ENCODE measurements at regions not wholly inside any gene's neighbourhood (a gene's known extent, or its start where the extent isn't known, plus 50 kb on each side); places are given as distances from the start of the nearest gene placed in this dataset.
"Not testable (repeated sequence)": the region's sequence is repeated elsewhere in the genome, so short reads cannot be mapped to it uniquely, and the experiment has no call there.

GRCh38 chr18:22701795-22702194 lies 231.3 kb upstream of the RBBP8 start:
- DNase-seq (ENCODE audit: low spot score) = no peak

- DNase-seq (ENCODE audit: low spot score) = no peak
Observed at GRCh38 chr18:22702806-22703205, 230.3 kb upstream of the RBBP8 start.

GRCh38 chr18:22703883-22704585 lies 229.1 kb upstream of the RBBP8 start:
- no peak for DNase-seq (ENCODE audit: low spot score)

GRCh38 chr18:22704586-22704918 lies 228.6 kb upstream of the RBBP8 start:
- no peak for DNase-seq (ENCODE audit: low spot score)

GRCh38 chr18:22705328-22705727 lies 227.8 kb upstream of the RBBP8 start:
- no peak for DNase-seq (ENCODE audit: low spot score)

GRCh38 chr18:22706025-22706424 lies 227.1 kb upstream of the RBBP8 start:
- DNase-seq (ENCODE audit: low spot score) = not testable (repeated sequence)

- no peak for DNase-seq (ENCODE audit: low spot score)
Observed at GRCh38 chr18:22709288-22710060, 223.7 kb upstream of the RBBP8 start.

- DNase-seq (ENCODE audit: low spot score) = no peak
Observed at GRCh38 chr18:22710673-22711191, 222.4 kb upstream of the RBBP8 start.

- DNase-seq (ENCODE audit: low spot score) = no peak
Observed at GRCh38 chr18:22711192-22711685, 221.9 kb upstream of the RBBP8 start.

GRCh38 chr18:22713511-22713910 lies 219.6 kb upstream of the RBBP8 start:
- DNase-seq (ENCODE audit: low spot score) = no peak

GRCh38 chr18:22717536-22717935 lies 215.6 kb upstream of the RBBP8 start:
- not testable (repeated sequence) for DNase-seq (ENCODE audit: low spot score)

GRCh38 chr18:22723221-22723620 lies 209.9 kb upstream of the RBBP8 start:
- no peak for DNase-seq (ENCODE audit: low spot score)

- no peak for DNase-seq (ENCODE audit: low spot score)
Observed at GRCh38 chr18:22723773-22724172, 209.4 kb upstream of the RBBP8 start.

GRCh38 chr18:22726469-22726868 lies 206.7 kb upstream of the RBBP8 start:
- no peak for DNase-seq (ENCODE audit: low spot score)

- DNase-seq (ENCODE audit: low spot score) = no peak
Observed at GRCh38 chr18:22728016-22728415, 205.1 kb upstream of the RBBP8 start.

GRCh38 chr18:22728481-22729105 lies 204.5 kb upstream of the RBBP8 start:
- DNase-seq (ENCODE audit: low spot score) = no peak

GRCh38 chr18:22731398-22731797 lies 201.7 kb upstream of the RBBP8 start:
- no peak for DNase-seq (ENCODE audit: low spot score)

GRCh38 chr18:22734105-22734661 lies 198.9 kb upstream of the RBBP8 start:
- DNase-seq (ENCODE audit: low spot score) = no peak

GRCh38 chr18:22734791-22735627 lies 198.1 kb upstream of the RBBP8 start:
- DNase-seq (ENCODE audit: low spot score) = no peak

GRCh38 chr18:22737054-22737453 lies 196.1 kb upstream of the RBBP8 start:
- DNase-seq (ENCODE audit: low spot score) = no peak

GRCh38 chr18:22739061-22739642 lies 194.0 kb upstream of the RBBP8 start:
- no peak for DNase-seq (ENCODE audit: low spot score)

Measured in putamen (tissue), 1 donor.